ENCODE measurements at regions not wholly inside any gene's neighbourhood (a gene's known extent, or its start where the extent isn't known, plus 50 kb on each side); places are given as distances from the start of the nearest gene placed in this dataset.

- Histone ChIP-seq H3K9me2 (no peaks in the 10 kb centered on the region), H3K27me3 (ENCODE audit: insufficient read depth) (no peaks in the 10 kb centered on the region), H3K27ac (ENCODE audit: low read depth in 2 of 2, low read length in 1 of 2) (no peak overlapping the region), H2AFZ (ENCODE audit: low read depth) (no peak overlapping the region), H3K4me3 (ENCODE audit: low read depth in 2 of 2, low read length in 1 of 2) (no peak overlapping the region), H3K36me3 (replicated peaks in 1 of 2; ENCODE audit: control insufficient read depth in 1 of 2, insufficient read depth in 2 of 2, low read length in 1 of 2) (peaks cover 57 to 85% of the 10 kb centered on the region in 2 experiments), H3K4me2 (no peak overlapping the region), H3K9me3 (no peaks in the 10 kb centered on the region), H4K20me1 (ENCODE audit: insufficient read depth) (no peaks in the 10 kb centered on the region), H3K79me2 (ENCODE audit: insufficient read depth) (peaks cover 40% of the 10 kb centered on the region), H3K9ac (no peak overlapping the region), H3F3A (replicated peaks; ENCODE audit: insufficient read depth) (peaks cover 14% of the 10 kb centered on the region), H3K4me1 (ENCODE audit: control insufficient read depth in 1 of 2, insufficient read depth in 2 of 2, low read depth in 1 of 2, low read length in 1 of 2) (no peaks in the 10 kb centered on the region; a peak in 1 of 4 replicates)
- TF ChIP-seq POLR2AphosphoS5 (IDR thresholded peaks at IDR 0.05; ENCODE audit: low read depth, low read length), result no peak
- TF ChIP-seq ZBTB33 (IDR thresholded peaks at IDR 0.05; ENCODE audit: borderline replicate concordance, low read depth), result no peak
- TF ChIP-seq MEF2A (IDR thresholded peaks at IDR 0.05; ENCODE audit: borderline replicate concordance, low read depth), result no peak
- no peak for TF ChIP-seq IRF3 (IDR thresholded peaks at IDR 0.05; ENCODE audit: low read depth, low read length)
- TF ChIP-seq YY1 (IDR thresholded peaks at IDR 0.05; ENCODE audit: low read depth), result no peak
- TF ChIP-seq ELF1 (IDR thresholded peaks at IDR 0.05), result no peak
- TF ChIP-seq MXI1 (IDR thresholded peaks at IDR 0.05; ENCODE audit: low read depth, low read length), result no peak
- no peak for TF ChIP-seq RCOR1 (IDR thresholded peaks at IDR 0.05; ENCODE audit: low read length)
- TF ChIP-seq USF2 (IDR thresholded peaks at IDR 0.05; ENCODE audit: borderline replicate concordance, low read depth, low read length), result no peak
- TF ChIP-seq RXRA (IDR thresholded peaks at IDR 0.05; ENCODE audit: borderline replicate concordance, low read depth), result no peak
- no peak for TF ChIP-seq NRF1 (IDR thresholded peaks at IDR 0.05; ENCODE audit: low read depth, low read length)
- TF ChIP-seq REST (IDR thresholded peaks at IDR 0.05; ENCODE audit: low read depth, low read length), result no peak
- TF ChIP-seq TEAD4 (IDR thresholded peaks at IDR 0.05; ENCODE audit: borderline replicate concordance, insufficient read depth), result no peak
- no peak for TF ChIP-seq FOSL2 (IDR thresholded peaks at IDR 0.05; ENCODE audit: borderline replicate concordance, low read depth)
- no peak for TF ChIP-seq TCF12 (IDR thresholded peaks at IDR 0.05)
- TF ChIP-seq PBX3 (IDR thresholded peaks at IDR 0.05), result no peak
- no peak for TF ChIP-seq SMC3 (IDR thresholded peaks at IDR 0.05; ENCODE audit: low read depth, low read length)
- TF ChIP-seq FOXJ3 (CRISPR knock-in tag; IDR thresholded peaks at IDR 0.05), result no peak
- no peak for DNase-seq
- CTCF ChIA-PET, result no interaction called here
- 88% methylated on average over 3 of the region's 3 CpGs for WGBS (ENCODE audit: low lambda C conversion rate)
- POLR2A ChIA-PET, result no interaction called here
Observed at GRCh38 chr1:77632216-77632615, 50.2 kb downstream of the ZZZ3 start.

All from SK-N-SH (cell line).